Activated CD4-positive, CD25-positive, alpha-beta regulatory T cell (primary cell): ENCODE measurements at regions not wholly inside any gene's neighbourhood (a gene's known extent, or its start where the extent isn't known, plus 50 kb on each side); places are given as distances from the start of the nearest gene placed in this dataset.

Source experiments
- DNase-seq, 4 experiments: peaks; one replicate each; lab custom pipeline; 2025; lab: John Stamatoyannopoulos, UW

- no peak for DNase-seq
Measured at GRCh38 chr10:10364902-10365301, 652.8 kb upstream of the CELF2 start.

GRCh38 chr10:10365676-10366075 is 652.0 kb upstream of the CELF2 start:
- DNase-seq = no peak

DNA sequence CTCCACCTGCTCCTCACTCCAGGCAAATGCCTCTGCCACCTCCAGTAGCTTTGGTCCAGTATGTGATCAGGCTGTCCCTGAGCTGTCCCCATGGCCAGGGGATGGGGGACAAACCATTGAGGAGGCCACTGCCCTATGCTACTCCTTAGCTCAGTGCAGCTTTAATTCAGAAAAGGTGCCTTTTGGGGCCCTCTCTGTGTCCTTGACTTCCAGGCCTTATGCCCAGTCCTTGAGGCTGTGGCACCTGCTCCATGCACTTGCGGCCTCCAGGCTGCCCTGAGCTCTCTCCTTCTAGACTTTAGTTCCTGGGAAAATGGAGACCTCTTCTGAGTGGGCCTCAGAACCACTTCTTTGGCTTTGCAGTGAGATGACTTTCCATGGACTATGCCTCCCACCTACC is 650.8 kb upstream of the CELF2 start:
- DNase-seq = no peak

GRCh38 chr10:10367264-10367663 is 650.4 kb upstream of the CELF2 start:
- DNase-seq = no peak

DNA sequence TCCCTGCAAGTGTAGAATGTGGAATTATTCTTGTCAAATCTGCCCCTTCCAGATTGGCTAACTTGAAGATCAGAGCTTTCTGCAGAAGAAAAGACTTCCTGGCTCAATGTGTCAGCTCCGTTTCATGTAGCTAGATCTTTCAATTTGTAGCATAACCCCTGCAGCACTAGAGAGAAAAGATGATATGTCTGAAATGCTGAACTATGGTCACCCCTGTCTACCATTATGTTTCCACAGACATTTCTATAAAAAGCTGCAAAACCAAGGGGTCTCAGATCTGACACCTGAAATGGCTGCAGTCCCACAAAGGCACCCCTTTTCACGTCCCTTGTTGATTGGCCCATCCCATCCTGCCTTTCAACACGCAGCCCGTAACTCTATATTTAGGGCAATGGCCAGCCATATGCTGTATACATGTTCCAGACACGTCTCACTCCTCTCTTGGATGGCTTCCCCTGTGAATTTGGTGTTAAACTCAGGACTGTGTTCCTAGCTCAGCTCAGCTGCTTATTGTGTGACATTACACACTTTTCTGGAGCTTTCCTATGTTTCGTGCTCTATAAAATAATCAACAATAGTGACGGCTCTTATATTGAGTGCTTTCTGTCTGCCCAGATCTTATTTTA is 648.6 kb upstream of the CELF2 start:
- DNase-seq = no peak

- no peak for DNase-seq
Measured at GRCh38 chr10:10385831-10386230, 631.8 kb upstream of the CELF2 start.

- no peak for DNase-seq
Measured at GRCh38 chr10:10389182-10389581, 628.5 kb upstream of the CELF2 start.

DNA sequence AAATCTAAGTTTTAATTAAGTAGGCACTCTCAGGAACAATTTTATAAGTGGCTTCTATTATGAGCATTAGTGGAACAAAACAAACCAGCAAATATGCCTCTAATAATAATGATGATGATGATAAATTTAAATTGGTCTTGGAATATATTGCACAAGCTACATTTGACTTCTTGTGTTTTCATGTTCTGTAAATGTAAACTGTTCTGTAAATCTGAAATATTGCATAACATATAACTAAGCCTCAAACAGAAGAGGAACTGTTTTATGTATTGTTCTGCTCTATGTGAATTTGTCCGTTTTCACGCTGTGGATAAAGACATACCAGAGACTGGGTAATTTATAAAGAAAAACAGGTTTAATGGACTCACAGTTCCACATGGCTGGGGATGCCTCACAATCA is 625.2 kb upstream of the CELF2 start:
- no peak for DNase-seq

- no peak for DNase-seq
Measured at GRCh38 chr10:10394933-10395658, 622.6 kb upstream of the CELF2 start.

DNA sequence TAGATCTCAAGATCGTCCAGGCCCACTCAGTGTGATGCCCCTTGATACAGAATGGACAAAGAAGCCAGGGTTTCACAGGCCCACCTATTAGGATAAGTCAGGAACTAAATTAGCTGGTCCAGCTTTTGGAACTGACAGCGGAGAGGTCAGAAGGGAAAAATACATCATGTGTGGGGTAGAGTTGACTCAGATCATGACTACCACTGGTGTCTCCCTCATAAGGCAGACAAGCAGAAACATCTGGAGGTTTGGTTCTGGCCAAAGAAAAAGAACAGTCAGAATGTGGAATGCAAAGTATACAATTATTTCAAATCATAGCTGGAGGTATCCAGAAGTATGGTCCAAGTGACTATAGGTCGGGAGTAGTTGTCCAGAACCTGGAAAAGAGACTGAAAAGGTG is 621.1 kb upstream of the CELF2 start:
- DNase-seq = no peak

DNA sequence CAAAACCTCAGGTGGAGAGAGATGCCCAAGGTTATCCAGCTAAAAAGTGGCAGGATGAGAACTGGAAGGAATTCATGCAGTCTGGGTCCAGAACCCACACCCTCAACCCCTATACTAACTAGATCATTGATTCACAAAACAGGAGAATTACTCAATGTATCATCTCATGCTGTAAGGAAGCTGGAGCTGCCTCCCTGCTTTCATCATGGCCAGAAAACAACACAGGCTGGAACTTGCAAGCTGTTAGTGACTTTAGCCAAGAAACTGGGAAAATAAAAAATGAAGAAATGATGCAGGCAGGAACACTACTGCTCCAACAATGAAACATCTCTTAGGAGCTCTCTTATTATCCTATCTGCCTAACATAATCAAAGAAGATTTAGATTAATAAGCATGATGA is 619.8 kb upstream of the CELF2 start:
- no peak for DNase-seq

GRCh38 chr10:10403762-10404161 is 613.9 kb upstream of the CELF2 start:
- DNase-seq = no peak

DNA sequence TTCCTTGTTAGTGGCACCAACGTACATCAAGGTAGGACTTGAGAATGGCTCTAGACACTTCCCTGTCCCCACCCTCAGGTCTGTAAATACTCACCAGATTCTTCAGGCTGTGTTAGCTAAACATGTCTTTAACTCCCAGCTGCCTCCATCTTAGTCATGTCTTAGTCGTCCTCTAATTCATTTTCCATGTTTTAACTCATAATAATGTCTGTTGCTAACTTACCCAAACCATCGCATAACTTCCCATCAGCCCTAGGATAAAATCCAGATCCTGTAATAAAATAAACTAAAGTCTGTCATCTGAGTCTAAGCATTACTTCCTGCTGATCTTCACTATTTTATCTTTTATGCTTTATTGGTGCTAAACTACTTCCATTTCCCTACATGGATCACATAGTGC is 600.0 kb upstream of the CELF2 start:
- DNase-seq = no peak

DNA sequence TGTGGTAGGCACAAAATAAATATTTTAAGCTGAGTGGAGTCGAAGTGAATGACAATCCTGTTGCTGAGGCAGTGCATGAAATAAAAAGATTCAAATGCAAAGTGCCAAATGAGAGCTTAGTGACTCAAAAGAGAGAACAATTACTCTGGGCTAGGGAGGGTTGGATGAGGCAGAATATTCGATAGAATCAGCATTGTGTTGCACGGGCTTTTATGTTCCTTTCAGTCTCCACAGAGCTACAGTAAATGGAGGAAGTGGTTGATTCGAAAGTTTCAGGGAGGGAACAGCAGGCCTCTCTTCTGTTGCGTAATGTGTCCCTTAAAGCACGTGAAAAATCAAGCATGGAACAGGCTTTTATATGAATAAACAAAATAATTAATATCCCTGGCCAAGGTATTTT is 599.3 kb upstream of the CELF2 start:
- no peak for DNase-seq

- DNase-seq = no peak
Measured at GRCh38 chr10:10421071-10421470, 596.6 kb upstream of the CELF2 start.

- DNase-seq = no peak
Measured at GRCh38 chr10:10431422-10432066, 586.1 kb upstream of the CELF2 start.

GRCh38 chr10:10432296-10433035 is 585.2 kb upstream of the CELF2 start:
- DNase-seq = no peak

DNA sequence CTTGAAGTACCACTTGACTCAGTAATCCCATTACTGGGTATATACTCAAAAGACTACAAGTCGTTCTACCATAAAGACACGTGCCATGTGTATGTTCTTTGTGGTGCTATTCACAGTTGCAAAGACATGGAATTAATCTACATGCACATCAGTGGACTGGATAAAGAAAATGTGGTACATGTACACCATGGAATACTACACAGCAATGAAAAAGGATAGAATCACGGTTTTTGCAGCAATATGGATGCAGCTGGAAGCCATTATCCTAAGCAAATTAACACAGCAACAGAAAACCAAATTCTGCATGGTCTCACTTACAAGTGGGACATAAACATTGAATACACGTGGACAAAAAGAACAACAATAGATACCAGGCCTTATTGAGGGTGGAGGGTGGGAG is 583.4 kb upstream of the CELF2 start:
- no peak for DNase-seq

- DNase-seq = no peak
Measured at GRCh38 chr10:10437886-10438285, 579.8 kb upstream of the CELF2 start.

DNA sequence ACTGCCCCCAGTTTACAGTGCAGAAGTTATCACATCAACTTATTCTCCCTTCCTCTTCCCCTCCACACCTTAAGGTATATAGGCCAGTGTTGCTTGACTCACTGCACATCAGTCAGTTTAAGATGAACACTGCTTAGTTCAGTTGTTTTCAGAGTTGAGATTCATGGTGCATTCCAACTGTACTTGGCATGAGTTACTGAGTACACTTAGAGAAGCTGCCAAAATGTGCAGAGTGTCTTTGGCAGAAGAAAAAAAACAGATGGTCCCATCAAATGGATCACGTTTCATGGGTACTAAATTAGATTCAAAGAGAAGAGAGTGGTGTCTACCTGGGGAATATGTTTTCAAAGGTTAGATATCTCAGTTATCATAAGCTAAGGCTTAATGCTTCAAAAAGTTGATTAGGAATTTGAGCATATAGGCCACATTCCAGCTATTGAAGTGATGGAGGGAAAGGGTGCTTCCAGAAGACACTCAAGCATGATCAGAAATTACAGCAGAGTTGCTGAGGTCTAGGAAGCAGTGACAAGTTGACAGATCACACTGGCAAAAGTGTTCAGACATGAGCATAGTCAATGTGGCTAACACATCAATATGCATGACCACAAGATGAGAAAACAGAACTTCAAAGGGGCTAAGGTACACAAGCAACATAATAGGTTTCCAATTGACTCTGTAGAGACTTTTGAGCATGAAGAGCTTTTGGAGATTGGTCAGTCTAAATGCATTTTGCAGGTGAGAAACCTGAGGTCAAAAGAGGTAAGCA is 579.2 kb upstream of the CELF2 start:
- no peak for DNase-seq

DNA sequence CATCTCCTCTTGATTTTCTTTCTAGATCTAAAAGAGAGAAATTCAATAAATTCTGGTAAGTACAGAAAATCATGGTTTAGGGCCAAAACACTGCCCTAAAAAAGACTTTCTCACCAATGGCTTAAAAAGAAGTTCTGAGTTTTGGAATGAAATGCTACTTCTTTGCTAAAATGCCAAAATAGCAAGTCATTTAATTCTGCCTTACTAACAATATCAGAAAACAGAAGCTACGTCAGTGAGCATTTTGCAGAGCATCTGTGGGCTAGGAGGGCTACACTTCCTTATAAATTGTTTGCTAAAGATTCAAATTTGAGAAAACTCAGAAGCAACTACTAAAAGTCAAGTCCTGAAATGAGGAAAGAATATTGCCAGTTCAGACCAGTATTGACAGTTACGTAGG is 560.8 kb upstream of the CELF2 start:
- no peak for DNase-seq

GRCh38 chr10:10460451-10460850 is 557.2 kb upstream of the CELF2 start:
- DNase-seq = no peak
